A673 (cell line): ENCODE measurements at regions not wholly inside any gene's neighbourhood (a gene's known extent, or its start where the extent isn't known, plus 50 kb on each side); places are given as distances from the start of the nearest gene placed in this dataset.

Experiments
- BruUV-seq: library from RNA; stranded (reverse); fragments of 400-500 nt; replicated peaks from 2 replicates; lab custom pipeline; 2021; lab: Mats Ljungman, UMichigan
- CTCF ChIA-PET: fragments of 300-600 bp; sonication (Branson Sonifier 250); formaldehyde crosslinking; loops from one replicate; lab custom pipeline; 2022; ENCODE audit warnings: antibody characterized with exemption; lab: Charles Lee
- POLR2A ChIA-PET: fragments of 300-600 bp; sonication (Branson Sonifier 250); formaldehyde crosslinking; loops from one replicate; lab custom pipeline; 2022; ENCODE audit warnings: antibody characterized with exemption; ENCODE audit not compliant: low non-redundant PET; lab: Charles Lee
- DNase-seq: peaks from one replicate; pipeline ENCODE4 v3.0.0-alpha.2; 2015; ENCODE audit warnings: low spot score
- H3K27ac ChIP-seq: fragments of 200-600 bp; sonication (generic); 2 replicates; pipeline ENCODE4 v1.5.1; 2016; ENCODE audit warnings: mixed run types, low read depth, mild to moderate bottlenecking, mixed read lengths, antibody characterized with exemption, low read length; ENCODE audit not compliant: poor library complexity, severe bottlenecking
- H3K27me3 ChIP-seq: fragments of 200-600 bp; sonication (generic); replicated peaks from 2 replicates; pipeline ENCODE4 v1.6.1; 2017; ENCODE audit warnings: mixed run types, low read depth, mild to moderate bottlenecking, mixed read lengths, antibody characterized with exemption, low read length; ENCODE audit not compliant: insufficient read depth, poor library complexity
- H3K36me3 ChIP-seq: fragments of 200-600 bp; sonication (generic); 2 replicates; pipeline ENCODE4 v1.6.1; 2016; ENCODE audit warnings: mixed run types, mild to moderate bottlenecking, mixed read lengths, antibody characterized with exemption, low read length; ENCODE audit not compliant: insufficient read depth, poor library complexity, severe bottlenecking
- H3K4me1 ChIP-seq: fragments of 200-600 bp; sonication (generic); 2 replicates; pipeline ENCODE4 v1.6.1; 2017; ENCODE audit warnings: mixed run types, mild to moderate bottlenecking, mixed read lengths, antibody characterized with exemption, low read length; ENCODE audit not compliant: insufficient read depth, poor library complexity, severe bottlenecking
- H3K4me3 ChIP-seq: fragments of 200-600 bp; sonication (generic); 2 replicates; pipeline ENCODE4 v1.5.1; 2016; ENCODE audit warnings: low read depth, mixed run types, mild to moderate bottlenecking, mixed read lengths, low read length; ENCODE audit not compliant: poor library complexity, severe bottlenecking
- H3K9me3 ChIP-seq: fragments of 200-600 bp; sonication (generic); 2 replicates; pipeline ENCODE4 v1.6.1; 2016; ENCODE audit warnings: mixed run types, low read depth, mild to moderate bottlenecking, mixed read lengths, antibody characterized with exemption, low read length; ENCODE audit not compliant: poor library complexity, severe bottlenecking
- CTCF ChIP-seq: fragments of 300-800, 200-600 bp; sonication (generic); conservative IDR thresholded peaks from 2 replicates; pipeline ENCODE4 v1.5.1; 2017; ENCODE audit warnings: low read depth, mild to moderate bottlenecking, antibody characterized with exemption, low read length, moderate library complexity, mixed read lengths
- EZH2 ChIP-seq: fragments of 200-600 bp; sonication (generic); IDR thresholded peaks from 2 replicates; pipeline ENCODE4 v1.6.1; 2017; ENCODE audit warnings: borderline replicate concordance, low read depth, mild to moderate bottlenecking, mixed read lengths, antibody characterized with exemption, low read length; ENCODE audit not compliant: poor library complexity, severe bottlenecking
- intact Hi-C: fragments of 100-400 bp; cut with micrococcal nuclease; formaldehyde crosslinking; loops from one replicate; pipeline ENCODE4 v1.10.0; 2022; ENCODE audit not compliant: unreplicated experiment

GRCh38 chr14:83826838-83827237, 1703.1 kb upstream of the FLRT2 start:
- ChIA-PET POLR2A (no interaction called here), CTCF (no interaction called here)
- Histone ChIP-seq H3K9me3 (no peaks in the 10 kb centered on the region), H3K4me3 (no peak overlapping the region), H3K36me3 (no peaks in the 10 kb centered on the region), H3K4me1 (peaks cover 33% of the 10 kb centered on the region), H3K27ac (no peak overlapping the region), H3K27me3 (no peaks in the 10 kb centered on the region)
- no peak for TF ChIP-seq CTCF
- TF ChIP-seq EZH2, result no peak
- intact Hi-C loops, result no loop called here
- BruUV-seq, result no TSS peak
- peak; percentile 10 for DNase-seq

GRCh38 chr14:83827383-83827782, 1702.6 kb upstream of the FLRT2 start:
- ChIA-PET CTCF (no interaction called here), POLR2A (no interaction called here)
- intact Hi-C loops, result no loop called here
- H3K36me3 ChIP-seq, result no peaks in the 10 kb centered on the region
- no peaks in the 10 kb centered on the region for H3K27me3 ChIP-seq
- H3K9me3 ChIP-seq, result no peaks in the 10 kb centered on the region
- peak; percentile 26 for DNase-seq
- no peak for TF ChIP-seq EZH2
- no peak for TF ChIP-seq CTCF
- H3K4me1 ChIP-seq, result peaks cover 33% of the 10 kb centered on the region
- no TSS peak for BruUV-seq
- H3K4me3 ChIP-seq, result no peak overlapping the region
- H3K27ac ChIP-seq, result no peak overlapping the region

GRCh38 chr14:83828406-83828805, 1701.5 kb upstream of the FLRT2 start:
- ChIA-PET POLR2A (no interaction called here), CTCF (no interaction called here)
- Histone ChIP-seq H3K27me3 (no peaks in the 10 kb centered on the region), H3K36me3 (no peaks in the 10 kb centered on the region), H3K27ac (peak overlapping the region; percentile 32), H3K4me3 (no peak overlapping the region), H3K9me3 (no peaks in the 10 kb centered on the region), H3K4me1 (peaks cover 33% of the 10 kb centered on the region)
- DNase-seq, result no peak
- no TSS peak for BruUV-seq
- no peak for TF ChIP-seq EZH2
- no peak for TF ChIP-seq CTCF
- intact Hi-C loops, result no loop called here
